IPS-18a (cell line): ENCODE measurements at regions not wholly inside any gene's neighbourhood (a gene's known extent, or its start where the extent isn't known, plus 50 kb on each side); places are given as distances from the start of the nearest gene placed in this dataset.

Experiments used
- H3K27ac ChIP-seq: one replicate; pipeline ENCODE4 v1.5.1; 2013; ENCODE audit warnings: low read length
- H3K27me3 ChIP-seq: one replicate; pipeline ENCODE4 v1.6.1; 2013; ENCODE audit warnings: mild to moderate bottlenecking, low read length; ENCODE audit not compliant: control insufficient read depth, insufficient read depth
- H3K36me3 ChIP-seq: one replicate; pipeline ENCODE4 v1.6.1; 2013; ENCODE audit warnings: low read depth, low read length; ENCODE audit not compliant: control insufficient read depth
- H3K4me1 ChIP-seq: one replicate; pipeline ENCODE4 v1.6.1; 2013; ENCODE audit warnings: low read depth, low read length; ENCODE audit not compliant: control insufficient read depth
- H3K4me3 ChIP-seq: one replicate; pipeline ENCODE4 v1.5.1; 2013; ENCODE audit warnings: low read length
- H3K9ac ChIP-seq: one replicate; pipeline ENCODE4 v1.6.1; 2013; ENCODE audit warnings: mild to moderate bottlenecking, low read length, moderate library complexity
- H3K9me3 ChIP-seq: one replicate; pipeline ENCODE4 v1.6.1; 2013; ENCODE audit warnings: low read depth, low read length; ENCODE audit not compliant: control insufficient read depth

- Histone ChIP-seq H3K4me3 (no peak overlapping the region), H3K27ac (no peak overlapping the region)
Observed at GRCh38 chr2:241986836-241987641, 117.5 kb downstream of the RTP5 start.

GRCh38 chr2:241987726-241988125 is 118.2 kb downstream of the RTP5 start:
- no peak overlapping the region for H3K9ac ChIP-seq
- H3K4me1 ChIP-seq: no peaks in the 10 kb centered on the region
- H3K27ac ChIP-seq: no peak overlapping the region
- no peaks in the 10 kb centered on the region for H3K27me3 ChIP-seq
- peaks cover 3% of the 10 kb centered on the region for H3K9me3 ChIP-seq
- H3K36me3 ChIP-seq: no peaks in the 10 kb centered on the region
- no peak overlapping the region for H3K4me3 ChIP-seq

More at GRCh38 chr2:241986836-241987641, 117.5 kb downstream of the RTP5 start:
- Histone ChIP-seq H3K9me3 (peaks cover 3% of the 10 kb centered on the region), H3K36me3 (no peaks in the 10 kb centered on the region), H3K9ac (no peak overlapping the region), H3K4me1 (no peaks in the 10 kb centered on the region), H3K27me3 (no peaks in the 10 kb centered on the region)

- H3K9ac ChIP-seq: no peak overlapping the region
- H3K9me3 ChIP-seq: peaks cover 3% of the 10 kb centered on the region
- H3K4me1 ChIP-seq: no peaks in the 10 kb centered on the region
- H3K36me3 ChIP-seq: no peaks in the 10 kb centered on the region
- H3K4me3 ChIP-seq: no peak overlapping the region
- no peak overlapping the region for H3K27ac ChIP-seq
- H3K27me3 ChIP-seq: no peaks in the 10 kb centered on the region
Observed at GRCh38 chr2:241988146-241988545, 118.6 kb downstream of the RTP5 start.

GRCh38 chr2:241989074-241989473 is 119.5 kb downstream of the RTP5 start:
- Histone ChIP-seq H3K27ac (no peak overlapping the region), H3K27me3 (no peaks in the 10 kb centered on the region), H3K9me3 (peaks cover 3% of the 10 kb centered on the region), H3K4me3 (no peak overlapping the region), H3K9ac (no peak overlapping the region), H3K36me3 (no peaks in the 10 kb centered on the region), H3K4me1 (no peaks in the 10 kb centered on the region)

- Histone ChIP-seq H3K27me3 (no peaks in the 10 kb centered on the region), H3K4me3 (no peak overlapping the region), H3K36me3 (no peaks in the 10 kb centered on the region), H3K9ac (no peak overlapping the region), H3K9me3 (peaks cover 3% of the 10 kb centered on the region), H3K4me1 (no peaks in the 10 kb centered on the region), H3K27ac (no peak overlapping the region)
Observed at GRCh38 chr2:241990466-241990865, 120.9 kb downstream of the RTP5 start.

GRCh38 chr2:241991299-241991698 is 121.8 kb downstream of the RTP5 start:
- Histone ChIP-seq H3K4me3 (no peak overlapping the region), H3K27me3 (no peaks in the 10 kb centered on the region), H3K4me1 (no peaks in the 10 kb centered on the region), H3K9me3 (peaks cover 3% of the 10 kb centered on the region), H3K9ac (no peak overlapping the region), H3K27ac (no peak overlapping the region), H3K36me3 (no peaks in the 10 kb centered on the region)

GRCh38 chr2:241992753-241993152 is 123.2 kb downstream of the RTP5 start:
- no peak overlapping the region for H3K4me3 ChIP-seq
- H3K9me3 ChIP-seq: no peaks in the 10 kb centered on the region
- H3K36me3 ChIP-seq: no peaks in the 10 kb centered on the region
- H3K4me1 ChIP-seq: no peaks in the 10 kb centered on the region
- H3K27me3 ChIP-seq: no peaks in the 10 kb centered on the region
- no peak overlapping the region for H3K27ac ChIP-seq
- no peak overlapping the region for H3K9ac ChIP-seq

- no peaks in the 10 kb centered on the region for H3K4me1 ChIP-seq
- H3K9me3 ChIP-seq: no peaks in the 10 kb centered on the region
- H3K27ac ChIP-seq: no peak overlapping the region
- H3K4me3 ChIP-seq: no peak overlapping the region
- H3K9ac ChIP-seq: no peak overlapping the region
- H3K27me3 ChIP-seq: no peaks in the 10 kb centered on the region
- no peaks in the 10 kb centered on the region for H3K36me3 ChIP-seq
Observed at GRCh38 chr2:241993386-241994005, 124.0 kb downstream of the RTP5 start.

- Histone ChIP-seq H3K4me3 (no peak overlapping the region), H3K4me1 (no peaks in the 10 kb centered on the region), H3K27me3 (no peaks in the 10 kb centered on the region), H3K36me3 (no peaks in the 10 kb centered on the region), H3K27ac (no peak overlapping the region), H3K9ac (no peak overlapping the region), H3K9me3 (no peaks in the 10 kb centered on the region)
Observed at GRCh38 chr2:241994086-241994485, 124.6 kb downstream of the RTP5 start.

- Histone ChIP-seq H3K9me3 (no peaks in the 10 kb centered on the region), H3K4me1 (no peaks in the 10 kb centered on the region), H3K36me3 (no peaks in the 10 kb centered on the region), H3K27me3 (no peaks in the 10 kb centered on the region), H3K27ac (no peak overlapping the region), H3K9ac (no peak overlapping the region), H3K4me3 (no peak overlapping the region)
Observed at GRCh38 chr2:241994556-241995213, 125.2 kb downstream of the RTP5 start.

- Histone ChIP-seq H3K27ac (no peak overlapping the region), H3K27me3 (no peaks in the 10 kb centered on the region), H3K9ac (no peak overlapping the region), H3K4me3 (no peak overlapping the region), H3K4me1 (no peaks in the 10 kb centered on the region), H3K36me3 (no peaks in the 10 kb centered on the region), H3K9me3 (no peaks in the 10 kb centered on the region)
Observed at GRCh38 chr2:241996100-241996499, 126.6 kb downstream of the RTP5 start.
